ENCODE measurements at regions not wholly inside any gene's neighbourhood (a gene's known extent, or its start where the extent isn't known, plus 50 kb on each side); places are given as distances from the start of the nearest gene placed in this dataset.

DNA sequence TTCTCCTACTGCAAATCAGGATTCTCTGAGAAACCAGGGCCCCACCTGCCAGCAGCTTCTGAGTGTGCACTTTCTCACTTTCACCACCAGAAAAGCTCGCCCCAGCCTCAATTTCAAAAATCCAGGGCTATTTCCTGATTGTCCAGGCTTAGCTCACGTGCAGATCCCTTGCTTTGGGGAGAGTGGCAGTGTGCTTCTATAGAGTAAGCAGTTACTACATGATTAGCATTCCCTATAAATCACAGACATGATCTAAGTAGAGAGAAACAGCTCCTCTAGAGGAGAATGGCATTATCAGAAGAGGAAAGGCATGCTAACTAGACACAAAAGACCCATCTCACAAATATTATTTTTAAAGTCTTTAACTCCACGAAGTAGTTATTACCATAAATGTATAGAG, 456.0 kb upstream of the PKN2 start:
- TF ChIP-seq POLR2A (IDR thresholded peaks at IDR 0.05): no peak
- TF ChIP-seq, protein P1, sequence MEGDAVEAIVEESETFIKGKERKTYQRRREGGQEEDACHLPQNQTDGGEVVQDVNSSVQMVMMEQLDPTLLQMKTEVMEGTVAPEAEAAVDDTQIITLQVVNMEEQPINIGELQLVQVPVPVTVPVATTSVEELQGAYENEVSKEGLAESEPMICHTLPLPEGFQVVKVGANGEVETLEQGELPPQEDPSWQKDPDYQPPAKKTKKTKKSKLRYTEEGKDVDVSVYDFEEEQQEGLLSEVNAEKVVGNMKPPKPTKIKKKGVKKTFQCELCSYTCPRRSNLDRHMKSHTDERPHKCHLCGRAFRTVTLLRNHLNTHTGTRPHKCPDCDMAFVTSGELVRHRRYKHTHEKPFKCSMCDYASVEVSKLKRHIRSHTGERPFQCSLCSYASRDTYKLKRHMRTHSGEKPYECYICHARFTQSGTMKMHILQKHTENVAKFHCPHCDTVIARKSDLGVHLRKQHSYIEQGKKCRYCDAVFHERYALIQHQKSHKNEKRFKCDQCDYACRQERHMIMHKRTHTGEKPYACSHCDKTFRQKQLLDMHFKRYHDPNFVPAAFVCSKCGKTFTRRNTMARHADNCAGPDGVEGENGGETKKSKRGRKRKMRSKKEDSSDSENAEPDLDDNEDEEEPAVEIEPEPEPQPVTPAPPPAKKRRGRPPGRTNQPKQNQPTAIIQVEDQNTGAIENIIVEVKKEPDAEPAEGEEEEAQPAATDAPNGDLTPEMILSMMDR (IDR thresholded peaks at IDR 0.05): no peak
